ENCODE measurements at regions not wholly inside any gene's neighbourhood (a gene's known extent, or its start where the extent isn't known, plus 50 kb on each side); places are given as distances from the start of the nearest gene placed in this dataset.

- H2AFZ ChIP-seq (ENCODE audit: low read depth, low read length, poor library complexity, severe bottlenecking): no peak overlapping the region
- ChIA-PET POLR2A (no interaction called here), CTCF (no interaction called here), RAD21 (ENCODE audit: low non-redundant PET in 1 of 2, low total read pairs in 2 of 2, uncharacterized antibody in 2 of 2, unreplicated experiment in 2 of 2) (no interaction called here)
- no peak overlapping the region for H3K27ac ChIP-seq (ENCODE audit: low read depth, low read length)
- no peaks in the 10 kb centered on the region for H3K79me2 ChIP-seq (ENCODE audit: insufficient read depth, low read length)
- no peaks in the 10 kb centered on the region for H3K9me3 ChIP-seq (ENCODE audit: control insufficient read depth in 1 of 2, insufficient read depth in 1 of 2, low read depth in 1 of 2, low read length in 2 of 2)
- no peak overlapping the region for H3K9ac ChIP-seq (ENCODE audit: low read length)
- H3K27me3 ChIP-seq (ENCODE audit: insufficient read depth, low read length): no peaks in the 10 kb centered on the region
- TF ChIP-seq FOSL1 (IDR thresholded peaks at IDR 0.05; ENCODE audit: low read depth) (no peak), EZH2 (IDR thresholded peaks at IDR 0.05) (no peak), TCF7L2 (IDR thresholded peaks at IDR 0.05; ENCODE audit: borderline replicate concordance, extremely low read depth, insufficient read depth, insufficient read length) (no peak), YY1 (IDR thresholded peaks at IDR 0.05; ENCODE audit: extremely low read depth, insufficient replicate concordance, low read depth, low read length) (no peak), SIN3A (IDR thresholded peaks at IDR 0.05; ENCODE audit: low read depth) (no peak)
- H4K20me1 ChIP-seq (ENCODE audit: insufficient read depth): no peaks in the 10 kb centered on the region
- no peak for DNase-seq (ENCODE audit: low read depth, low spot score)
- no peaks in the 10 kb centered on the region for H3K36me3 ChIP-seq (ENCODE audit: control insufficient read depth in 1 of 2, insufficient read depth in 2 of 2, low read length in 2 of 2)
- no peak for ATAC-seq
- H3K4me3 ChIP-seq (replicated peaks in 1 of 2; ENCODE audit: low read depth in 1 of 2, low read length in 2 of 2): no peak overlapping the region
- BruUV-seq (replicated peaks): no TSS peak
- intact Hi-C loops (cut with micrococcal nuclease): no loop called here
- no peaks in the 10 kb centered on the region for H3K4me1 ChIP-seq (ENCODE audit: control insufficient read depth in 1 of 2, insufficient read depth in 2 of 2, low read length in 2 of 2)
- H3K9me2 ChIP-seq (ENCODE audit: insufficient read depth): no peaks in the 10 kb centered on the region
- H3K4me2 ChIP-seq (ENCODE audit: low read length): no peak overlapping the region
Measured at GRCh38 chrX:139167282-139167681, 363.3 kb upstream of the F9 start.

DNA sequence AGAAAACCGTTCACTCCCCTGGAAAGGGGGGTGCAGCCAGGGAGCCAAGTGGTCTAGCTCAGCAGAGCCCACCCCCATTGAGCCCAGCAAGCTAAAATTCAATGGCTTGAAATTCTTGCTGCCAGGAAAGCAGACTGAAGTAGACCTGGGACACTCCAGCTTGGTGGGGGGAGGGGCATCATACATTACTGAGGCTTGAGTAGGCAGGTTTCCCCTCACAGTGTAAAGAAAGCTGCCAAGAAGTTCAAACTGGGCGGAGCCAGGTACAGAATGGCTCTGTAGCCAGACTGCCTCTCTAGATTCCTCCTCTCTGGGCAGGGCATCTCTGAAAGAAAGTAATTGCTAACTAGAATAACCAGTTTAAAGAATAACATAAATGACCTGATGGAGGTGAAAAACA is 372.3 kb upstream of the F9 start:
- Histone ChIP-seq H2AFZ (ENCODE audit: low read depth, low read length, poor library complexity, severe bottlenecking) (no peak overlapping the region), H3K9me2 (ENCODE audit: insufficient read depth) (no peaks in the 10 kb centered on the region), H3K4me2 (ENCODE audit: low read length) (no peak overlapping the region), H3K9ac (ENCODE audit: low read length) (no peak overlapping the region), H3K36me3 (ENCODE audit: control insufficient read depth in 1 of 2, insufficient read depth in 2 of 2, low read length in 2 of 2) (no peaks in the 10 kb centered on the region), H3K9me3 (ENCODE audit: control insufficient read depth in 1 of 2, insufficient read depth in 1 of 2, low read depth in 1 of 2, low read length in 2 of 2) (no peaks in the 10 kb centered on the region), H4K20me1 (ENCODE audit: insufficient read depth) (no peaks in the 10 kb centered on the region), H3K79me2 (ENCODE audit: insufficient read depth, low read length) (no peaks in the 10 kb centered on the region), H3K27ac (ENCODE audit: low read depth, low read length) (no peak overlapping the region), H3K4me3 (replicated peaks in 1 of 2; ENCODE audit: low read depth in 1 of 2, low read length in 2 of 2) (no peak overlapping the region), H3K27me3 (ENCODE audit: insufficient read depth, low read length) (no peaks in the 10 kb centered on the region), H3K4me1 (ENCODE audit: control insufficient read depth in 1 of 2, insufficient read depth in 2 of 2, low read length in 2 of 2) (no peaks in the 10 kb centered on the region)
- POLR2A ChIA-PET: no interaction called here
- ATAC-seq (no peak), DNase-seq (ENCODE audit: low read depth, low spot score) (no peak)
- CTCF ChIA-PET: no interaction called here
- no peak for TF ChIP-seq TCF7L2 (IDR thresholded peaks at IDR 0.05; ENCODE audit: borderline replicate concordance, extremely low read depth, insufficient read depth, insufficient read length)
- TF ChIP-seq MAX (IDR thresholded peaks at IDR 0.05): no peak
- no peak for TF ChIP-seq FOSL1 (IDR thresholded peaks at IDR 0.05; ENCODE audit: low read depth)
- no peak for TF ChIP-seq POLR2AphosphoS5 (IDR thresholded peaks at IDR 0.05; ENCODE audit: low read depth, low read length)
- TF ChIP-seq EZH2phosphoT487 (IDR thresholded peaks at IDR 0.05; ENCODE audit: borderline replicate concordance): no peak
- TF ChIP-seq POLR2A (IDR thresholded peaks at IDR 0.05; ENCODE audit: borderline replicate concordance, extremely low read depth, insufficient read depth, insufficient read length): no peak
- no peak for TF ChIP-seq ELF1 (IDR thresholded peaks at IDR 0.05; ENCODE audit: borderline replicate concordance, low read depth)
- no peak for TF ChIP-seq ZNF274 (IDR thresholded peaks at IDR 0.05; ENCODE audit: low read depth, low read length)
- no peak for TF ChIP-seq CEBPB (IDR thresholded peaks at IDR 0.05; ENCODE audit: low read depth)
- no peak for TF ChIP-seq SP1 (IDR thresholded peaks at IDR 0.05; ENCODE audit: low read depth)
- TF ChIP-seq EGR1 (IDR thresholded peaks at IDR 0.05; ENCODE audit: low read depth): no peak
- TF ChIP-seq YY1 (IDR thresholded peaks at IDR 0.05; ENCODE audit: extremely low read depth, insufficient replicate concordance, low read depth, low read length): no peak
- no peak for TF ChIP-seq SRF (IDR thresholded peaks at IDR 0.05; ENCODE audit: low read depth)
- no TSS peak for BruUV-seq (replicated peaks)
- RAD21 ChIA-PET (ENCODE audit: low non-redundant PET in 1 of 2, low total read pairs in 2 of 2, uncharacterized antibody in 2 of 2, unreplicated experiment in 2 of 2): no interaction called here
- intact Hi-C loops (cut with micrococcal nuclease): no loop called here

All from HCT116 (cell line).